LNCAP (cell line): ENCODE measurements at regions not wholly inside any gene's neighbourhood (a gene's known extent, or its start where the extent isn't known, plus 50 kb on each side); places are given as distances from the start of the nearest gene placed in this dataset.

Experiments
- CTCF ChIP-seq: fragments of 450-650 bp; IDR thresholded peaks from 2 replicates; pipeline ENCODE4 v1.5.1; 2017; ENCODE audit warnings: mild to moderate bottlenecking

GRCh38 chr17:71409137-71409536 is 711.7 kb upstream of the SOX9 start:
- no peak for TF ChIP-seq CTCF

GRCh38 chr17:71409712-71410111 is 711.1 kb upstream of the SOX9 start:
- TF ChIP-seq CTCF = no peak

GRCh38 chr17:71412803-71413202 is 708.0 kb upstream of the SOX9 start:
- no peak for TF ChIP-seq CTCF

GRCh38 chr17:71413935-71414334 is 706.9 kb upstream of the SOX9 start:
- TF ChIP-seq CTCF = no peak

GRCh38 chr17:71417142-71417541 is 703.7 kb upstream of the SOX9 start:
- TF ChIP-seq CTCF = no peak

- TF ChIP-seq CTCF = no peak
Observed at GRCh38 chr17:71422968-71423367, 697.9 kb upstream of the SOX9 start.

GRCh38 chr17:71423871-71424546 is 696.8 kb upstream of the SOX9 start:
- no peak for TF ChIP-seq CTCF

GRCh38 chr17:71427801-71428200 is 693.0 kb upstream of the SOX9 start:
- no peak for TF ChIP-seq CTCF
